Mucosa of descending colon (tissue), 3 donors: ENCODE measurements at regions not wholly inside any gene's neighbourhood (a gene's known extent, or its start where the extent isn't known, plus 50 kb on each side); places are given as distances from the start of the nearest gene placed in this dataset.

Source experiments
- ATAC-seq: fragments of 200-7000 bp; cut with Tn5 transposase; one replicate; pipeline ENCODE4 v1.9.1; 2020; ENCODE audit warnings: mild to moderate bottlenecking, moderate library complexity
- DNase-seq, 3 donors: peaks; one replicate each; pipeline ENCODE4 v3.0.0-alpha.2; 2020
- H3K36me3 ChIP-seq: fragments of 200-600 bp; one replicate; pipeline ENCODE4 v1.8.0; 2021; ENCODE audit warnings: low read depth, mild to moderate bottlenecking
- H3K4me1 ChIP-seq: fragments of 200-600 bp; one replicate; pipeline ENCODE4 v1.8.0; 2021; ENCODE audit warnings: low read depth, mild to moderate bottlenecking
- H3K4me3 ChIP-seq: fragments of 200-600 bp; one replicate; pipeline ENCODE4 v1.8.0; 2021; ENCODE audit warnings: mild to moderate bottlenecking
- H3K9me3 ChIP-seq: fragments of 200-600 bp; one replicate; pipeline ENCODE4 v1.8.0; 2021; ENCODE audit warnings: mild to moderate bottlenecking
- CTCF ChIP-seq: fragments of 200-600 bp; IDR thresholded peaks from one replicate; pipeline ENCODE4 v1.8.0; 2022; ENCODE audit warnings: antibody characterized with exemption, mild to moderate bottlenecking
- intact Hi-C, 2 donors: fragments of 100-400 bp; cut with DNase I in 1 of 2; cut with micrococcal nuclease in 1 of 2; formaldehyde crosslinking; loops; one replicate each; pipeline versions ENCODE4 v1.11.0 to v1.11.1; 2022; cut with DNase I, micrococcal nuclease
- donor health status: DM: no; HTN: no; CAD: no; lungs with moderate emphysema.
- donor health status: DM: no; HTN: no; CAD: no.
- donor health status: DM: no; HTN: yes; CAD: no.

- DNase-seq (no peak), ATAC-seq (no peak)
- no peak overlapping the region for H3K4me3 ChIP-seq
- TF ChIP-seq CTCF, result no peak
- no peaks in the 10 kb centered on the region for H3K4me1 ChIP-seq
- H3K9me3 ChIP-seq, result no peaks in the 10 kb centered on the region
- no peaks in the 10 kb centered on the region for H3K36me3 ChIP-seq
- intact Hi-C loops, result no loop called here
These were observed 584.2 kb downstream of the CMPK2 start for GRCh38 chr2:6281524-6281923.

- no peak for DNase-seq
- H3K9me3 ChIP-seq, result no peaks in the 10 kb centered on the region
- no peaks in the 10 kb centered on the region for H3K4me1 ChIP-seq
- no peak for TF ChIP-seq CTCF
- no peaks in the 10 kb centered on the region for H3K36me3 ChIP-seq
- no peak for ATAC-seq
- intact Hi-C loops, result no loop called here
- no peak overlapping the region for H3K4me3 ChIP-seq
These were observed 582.4 kb downstream of the CMPK2 start for GRCh38 chr2:6283259-6283658.

- DNase-seq, result no peak
- intact Hi-C loops, result no loop called here
- no peak for ATAC-seq
- no peak for TF ChIP-seq CTCF
- no peaks in the 10 kb centered on the region for H3K4me1 ChIP-seq
- no peaks in the 10 kb centered on the region for H3K36me3 ChIP-seq
- no peaks in the 10 kb centered on the region for H3K9me3 ChIP-seq
- H3K4me3 ChIP-seq, result no peak overlapping the region
These were observed 578.3 kb downstream of the CMPK2 start for GRCh38 chr2:6287406-6287805.

GRCh38 chr2:6288791-6289190, 576.9 kb downstream of the CMPK2 start:
- H3K36me3 ChIP-seq, result no peaks in the 10 kb centered on the region
- no peak for ATAC-seq
- no peak for DNase-seq
- intact Hi-C loops, result no loop called here
- H3K4me3 ChIP-seq, result no peak overlapping the region
- TF ChIP-seq CTCF, result no peak
- H3K4me1 ChIP-seq, result no peaks in the 10 kb centered on the region
- no peaks in the 10 kb centered on the region for H3K9me3 ChIP-seq

- ATAC-seq (no peak), DNase-seq (no peak)
- intact Hi-C loops, result no loop called here
- Histone ChIP-seq H3K4me1 (no peaks in the 10 kb centered on the region), H3K36me3 (no peaks in the 10 kb centered on the region), H3K4me3 (no peak overlapping the region), H3K9me3 (no peaks in the 10 kb centered on the region)
- no peak for TF ChIP-seq CTCF
These were observed 575.3 kb downstream of the CMPK2 start for GRCh38 chr2:6290217-6291015.

- Histone ChIP-seq H3K9me3 (no peaks in the 10 kb centered on the region), H3K4me3 (no peak overlapping the region), H3K4me1 (no peaks in the 10 kb centered on the region), H3K36me3 (no peaks in the 10 kb centered on the region)
- no peak for TF ChIP-seq CTCF
- ATAC-seq, result no peak
- intact Hi-C loops, result no loop called here
- no peak for DNase-seq
These were observed 570.9 kb downstream of the CMPK2 start for GRCh38 chr2:6294791-6295190.
